Parathyroid adenoma (tissue), 2 donors: ENCODE measurements at regions not wholly inside any gene's neighbourhood (a gene's known extent, or its start where the extent isn't known, plus 50 kb on each side); places are given as distances from the start of the nearest gene placed in this dataset.

Experiments used
- H2AFZ ChIP-seq: fragments of 300-600 bp; sonication (generic); one replicate; pipeline ENCODE4 v1.7.0; 2017; ENCODE audit warnings: antibody characterized with exemption, mild to moderate bottlenecking
- H3K27ac ChIP-seq: fragments of 300-600 bp; sonication (generic); one replicate; pipeline ENCODE4 v1.7.0; 2017
- H3K27me3 ChIP-seq: fragments of 300-600 bp; sonication (generic); one replicate; pipeline ENCODE4 v1.7.0; 2017; ENCODE audit warnings: low read length; ENCODE audit not compliant: control insufficient read depth, insufficient read depth
- H3K36me3 ChIP-seq: fragments of 300-600 bp; sonication (generic); one replicate; pipeline ENCODE4 v1.7.0; 2017; ENCODE audit warnings: low read length; ENCODE audit not compliant: control insufficient read depth, insufficient read depth
- H3K4me1 ChIP-seq: fragments of 300-600 bp; sonication (generic); one replicate; pipeline ENCODE4 v1.7.0; 2017; ENCODE audit warnings: control low read depth
- H3K4me2 ChIP-seq: fragments of 300-600 bp; sonication (generic); one replicate; pipeline ENCODE4 v1.7.0; 2017; ENCODE audit warnings: low read length
- H3K4me3 ChIP-seq: fragments of 300-600 bp; sonication (generic); one replicate; pipeline ENCODE4 v1.7.0; 2017; ENCODE audit warnings: low read depth, low read length
- H3K79me2 ChIP-seq: fragments of 300-600 bp; sonication (generic); one replicate; pipeline ENCODE4 v1.7.0; 2017; ENCODE audit warnings: control low read depth
- H3K9ac ChIP-seq: fragments of 300-600 bp; sonication (generic); one replicate; pipeline ENCODE4 v1.7.0; 2017; ENCODE audit warnings: mild to moderate bottlenecking
- H3K9me3 ChIP-seq: fragments of 300-600 bp; sonication (generic); one replicate; pipeline ENCODE4 v1.7.0; 2017; ENCODE audit warnings: low read length; ENCODE audit not compliant: control insufficient read depth
- CTCF ChIP-seq: fragments of 300-600 bp; sonication (generic); IDR thresholded peaks from one replicate; pipeline ENCODE4 v1.7.0; 2017; ENCODE audit warnings: antibody characterized with exemption, mild to moderate bottlenecking
- donor health status: primary hyperparathyroidism.

GRCh38 chr7:46542076-46542475, 621.0 kb upstream of the IGFBP3 start:
- Histone ChIP-seq H3K79me2 (no peaks in the 10 kb centered on the region), H3K27ac (no peak overlapping the region), H3K4me2 (no peak overlapping the region), H3K36me3 (no peaks in the 10 kb centered on the region), H3K9ac (no peak overlapping the region), H2AFZ (no peak overlapping the region), H3K4me1 (no peaks in the 10 kb centered on the region), H3K4me3 (no peak overlapping the region), H3K9me3 (no peaks in the 10 kb centered on the region), H3K27me3 (no peaks in the 10 kb centered on the region)
- TF ChIP-seq CTCF = no peak

- no peak overlapping the region for H3K27ac ChIP-seq
These were observed 618.9 kb upstream of the IGFBP3 start for GRCh38 chr7:46539892-46540483.

GRCh38 chr7:46537191-46537905, 616.3 kb upstream of the IGFBP3 start:
- H3K9me3 ChIP-seq = peaks cover 3% of the 10 kb centered on the region
- no peak for TF ChIP-seq CTCF
- H3K27me3 ChIP-seq = no peaks in the 10 kb centered on the region
- no peaks in the 10 kb centered on the region for H3K79me2 ChIP-seq
- no peaks in the 10 kb centered on the region for H3K36me3 ChIP-seq
- H3K4me1 ChIP-seq = no peaks in the 10 kb centered on the region
- no peak overlapping the region for H3K4me2 ChIP-seq
- H3K9ac ChIP-seq = no peak overlapping the region
- no peak overlapping the region for H2AFZ ChIP-seq
- H3K4me3 ChIP-seq = no peak overlapping the region
- H3K27ac ChIP-seq = no peak overlapping the region

More at GRCh38 chr7:46539892-46540483, 618.9 kb upstream of the IGFBP3 start:
- Histone ChIP-seq H3K27me3 (no peaks in the 10 kb centered on the region), H3K9ac (no peak overlapping the region), H3K4me1 (no peaks in the 10 kb centered on the region), H3K4me2 (no peak overlapping the region), H3K79me2 (no peaks in the 10 kb centered on the region), H3K9me3 (peaks cover 2% of the 10 kb centered on the region), H3K36me3 (no peaks in the 10 kb centered on the region), H2AFZ (no peak overlapping the region), H3K4me3 (no peak overlapping the region)
- TF ChIP-seq CTCF = no peak

GRCh38 chr7:46534664-46535588, 613.9 kb upstream of the IGFBP3 start:
- Histone ChIP-seq H3K9ac (no peak overlapping the region), H2AFZ (no peak overlapping the region), H3K79me2 (no peaks in the 10 kb centered on the region), H3K4me2 (no peak overlapping the region), H3K27ac (no peak overlapping the region), H3K27me3 (no peaks in the 10 kb centered on the region), H3K4me1 (no peaks in the 10 kb centered on the region), H3K9me3 (peaks cover 3% of the 10 kb centered on the region), H3K4me3 (no peak overlapping the region), H3K36me3 (no peaks in the 10 kb centered on the region)
- no peak for TF ChIP-seq CTCF
